IPS-18c (cell line): ENCODE measurements at regions not wholly inside any gene's neighbourhood (a gene's known extent, or its start where the extent isn't known, plus 50 kb on each side); places are given as distances from the start of the nearest gene placed in this dataset.

Experiments used
- H3K4me3 ChIP-seq: 2 replicates; pipeline ENCODE4 v1.7.0; 2013; ENCODE audit warnings: low read depth, mild to moderate bottlenecking, low read length, moderate library complexity; ENCODE audit not compliant: insufficient read depth
- H3K9me3 ChIP-seq: one replicate; pipeline ENCODE4 v1.6.1; 2013; ENCODE audit warnings: mild to moderate bottlenecking, low read length, moderate library complexity; ENCODE audit not compliant: control insufficient read depth, insufficient read depth

DNA sequence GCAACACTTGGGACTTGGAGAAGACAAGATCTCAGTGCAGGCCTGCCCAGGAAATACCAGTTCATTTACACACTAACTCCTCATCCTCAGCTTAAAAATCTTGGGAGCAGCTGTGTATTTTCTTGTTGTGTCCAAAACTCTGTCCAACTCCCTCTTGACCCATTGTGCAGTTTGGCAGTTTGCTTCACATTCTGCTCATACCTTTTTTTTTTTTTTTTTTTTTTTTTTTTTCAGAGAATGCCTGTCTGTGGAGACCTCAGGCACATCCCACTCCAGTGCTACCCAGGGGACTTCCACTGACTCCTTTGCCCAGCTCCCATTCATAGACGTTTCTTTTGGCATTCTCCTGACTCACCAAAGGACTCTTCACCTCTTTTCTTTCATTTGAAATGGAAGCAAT lies 265.8 kb upstream of the TCF21 start:
- H3K4me3 ChIP-seq, result no peak overlapping the region
- H3K9me3 ChIP-seq, result no peaks in the 10 kb centered on the region

DNA sequence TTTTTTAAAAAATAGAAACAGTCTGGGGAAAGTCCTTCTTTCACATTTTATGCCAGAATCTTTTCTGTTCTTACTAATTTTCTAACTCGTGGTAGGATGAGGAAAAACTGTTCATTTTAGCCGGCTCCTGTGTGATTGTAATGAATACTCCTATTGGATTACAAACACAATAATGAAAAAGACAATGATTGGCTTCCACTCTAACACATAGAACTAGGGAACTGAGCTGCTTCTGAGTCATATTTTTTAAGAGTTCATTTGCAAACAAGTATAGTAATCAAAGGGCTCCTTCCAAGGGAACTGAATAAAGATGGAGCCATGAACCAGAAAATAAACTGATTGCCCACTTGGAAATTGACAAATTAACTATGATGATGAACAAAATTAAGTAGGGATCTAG lies 265.3 kb upstream of the TCF21 start:
- H3K9me3 ChIP-seq, result no peaks in the 10 kb centered on the region
- H3K4me3 ChIP-seq, result no peak overlapping the region

DNA sequence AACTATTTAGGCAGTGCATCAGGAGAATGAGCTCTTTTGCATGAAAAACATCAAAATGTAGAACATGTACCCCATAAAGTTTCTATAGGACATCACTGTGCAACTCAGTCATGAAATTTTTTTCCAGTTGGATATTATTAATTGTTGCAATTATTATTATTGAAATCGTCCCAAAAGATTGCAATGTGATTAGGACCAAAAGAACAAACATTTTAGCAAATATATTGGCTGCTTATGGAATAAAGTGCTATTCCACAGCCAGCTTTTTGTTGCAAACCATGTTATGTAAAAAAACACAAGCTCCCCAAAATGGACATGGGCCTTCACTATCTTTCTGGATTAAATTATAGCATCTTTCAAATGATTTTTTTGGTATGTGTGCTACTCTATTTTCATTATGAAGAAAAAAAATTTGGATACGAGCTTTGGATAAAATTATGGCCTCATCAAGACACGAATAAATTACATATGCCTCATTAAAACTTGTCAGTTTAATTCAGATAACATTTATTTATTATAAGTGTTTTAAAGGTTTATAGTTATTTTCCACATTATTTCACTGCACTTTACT lies 262.7 kb upstream of the TCF21 start:
- Histone ChIP-seq H3K9me3 (no peaks in the 10 kb centered on the region), H3K4me3 (no peak overlapping the region)

DNA sequence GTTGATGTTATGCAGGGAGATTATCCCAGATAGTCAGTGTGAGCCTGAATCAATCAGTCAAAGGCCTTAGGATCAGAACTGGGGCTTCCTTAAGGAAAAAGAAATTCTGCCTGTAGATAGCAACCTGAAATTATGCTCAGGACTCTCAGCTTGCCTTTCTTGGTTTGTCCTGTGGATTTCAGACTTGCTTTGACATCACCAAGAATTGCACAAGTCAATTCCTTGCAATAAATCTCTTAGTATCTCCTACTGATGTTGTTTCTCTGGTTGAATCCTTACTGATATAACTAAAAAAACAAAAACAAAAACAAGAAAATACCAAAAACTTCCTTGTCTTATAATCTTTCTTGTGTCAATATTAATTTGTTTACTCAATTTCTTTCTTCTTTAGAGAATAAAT lies 258.9 kb upstream of the TCF21 start:
- Histone ChIP-seq H3K9me3 (no peaks in the 10 kb centered on the region), H3K4me3 (no peak overlapping the region)

DNA sequence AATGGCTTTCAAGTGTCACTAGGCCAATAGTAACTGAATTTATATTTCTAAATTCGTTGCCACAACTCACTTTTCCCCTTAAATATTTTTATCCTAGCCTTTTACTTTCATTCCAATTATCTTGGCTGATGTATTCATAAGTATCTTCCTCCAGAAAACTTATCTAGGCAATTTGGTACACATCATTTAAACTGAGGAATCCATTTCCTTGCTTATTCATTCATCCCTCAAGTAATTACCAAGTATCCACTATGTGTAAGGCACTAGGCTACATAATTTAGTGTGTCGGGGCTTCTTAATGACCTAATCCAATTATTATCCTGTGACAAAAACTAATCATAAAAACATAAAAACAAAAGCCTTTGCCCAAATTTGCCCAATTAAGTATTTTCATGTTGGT lies 258.3 kb upstream of the TCF21 start:
- Histone ChIP-seq H3K9me3 (no peaks in the 10 kb centered on the region), H3K4me3 (no peak overlapping the region)

DNA sequence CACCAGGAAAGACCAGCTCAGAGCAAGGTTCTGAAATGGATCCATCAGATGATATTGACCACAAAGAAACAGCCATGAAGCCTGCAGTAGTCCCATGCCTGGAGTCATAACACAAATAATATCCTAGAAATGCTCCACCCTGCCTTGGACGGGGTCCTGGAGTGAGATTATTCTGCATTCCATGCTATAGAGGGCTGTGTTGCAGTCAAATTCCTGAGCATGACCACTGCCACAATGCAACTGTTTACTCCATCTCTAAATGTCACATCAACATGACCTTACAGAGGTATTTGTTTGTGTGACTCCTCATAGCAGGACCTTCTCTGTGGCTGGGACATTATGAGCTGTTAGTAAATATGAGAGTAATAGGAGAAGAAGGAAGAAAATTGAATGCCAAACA lies 257.5 kb upstream of the TCF21 start:
- no peak overlapping the region for H3K4me3 ChIP-seq
- H3K9me3 ChIP-seq, result no peaks in the 10 kb centered on the region

DNA sequence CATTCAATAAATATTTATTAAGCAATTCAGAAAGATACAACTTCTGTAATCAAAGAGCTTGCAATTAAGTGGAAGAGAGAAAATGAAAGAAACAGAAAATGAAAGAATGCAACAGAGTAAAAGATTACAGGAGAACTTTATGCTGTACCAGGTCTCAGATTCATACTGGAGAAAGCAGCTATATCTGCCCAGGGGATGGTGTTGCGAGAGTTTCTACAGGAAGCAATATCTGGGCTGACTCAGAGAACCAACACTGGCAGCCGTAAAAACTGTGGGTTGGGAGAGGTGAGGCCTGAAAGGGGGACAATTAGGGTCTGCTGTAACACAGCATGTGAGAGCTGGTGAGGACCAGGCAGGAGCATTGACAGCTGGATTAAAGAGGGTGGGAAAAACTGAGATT lies 256.7 kb upstream of the TCF21 start:
- no peak overlapping the region for H3K4me3 ChIP-seq
- H3K9me3 ChIP-seq, result no peaks in the 10 kb centered on the region

DNA sequence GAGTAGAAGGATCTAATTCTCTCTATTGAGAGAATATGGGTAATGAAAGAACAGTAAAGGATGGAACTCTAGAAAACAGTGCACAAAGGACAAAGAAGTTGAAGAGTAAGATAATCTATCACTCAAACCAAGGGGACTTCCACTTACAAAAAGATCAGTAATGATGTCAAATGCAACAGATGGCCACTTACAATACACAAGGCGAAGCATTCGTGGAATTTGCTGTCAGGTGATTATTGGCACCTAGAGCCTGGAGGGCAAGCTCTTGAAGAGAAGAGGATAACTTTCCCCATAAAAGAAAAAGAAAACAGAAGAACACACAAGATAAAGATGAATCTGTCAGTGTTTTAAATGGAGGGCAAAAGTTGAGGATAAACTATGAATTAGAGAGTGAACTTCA lies 256.0 kb upstream of the TCF21 start:
- Histone ChIP-seq H3K4me3 (no peak overlapping the region), H3K9me3 (no peaks in the 10 kb centered on the region)

DNA sequence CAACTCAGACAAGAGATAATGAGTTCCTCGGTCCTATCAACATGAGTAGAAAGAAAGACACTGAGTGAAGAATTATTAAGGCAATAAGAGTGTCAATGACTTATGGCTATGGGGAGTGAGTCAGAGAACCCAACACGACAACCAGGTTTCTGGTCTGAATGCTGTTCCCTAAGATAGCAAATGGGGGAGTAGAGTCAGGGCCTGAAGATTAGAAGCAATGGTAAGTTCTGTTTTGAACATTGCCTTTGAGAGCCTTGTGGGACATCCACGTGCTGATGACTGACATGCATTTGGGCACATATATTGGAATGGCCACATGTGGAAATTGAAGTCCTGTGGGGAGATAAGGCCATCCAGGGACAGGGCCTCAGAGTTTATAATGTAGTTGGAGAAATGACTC lies 254.4 kb upstream of the TCF21 start:
- Histone ChIP-seq H3K4me3 (no peak overlapping the region), H3K9me3 (no peaks in the 10 kb centered on the region)

DNA sequence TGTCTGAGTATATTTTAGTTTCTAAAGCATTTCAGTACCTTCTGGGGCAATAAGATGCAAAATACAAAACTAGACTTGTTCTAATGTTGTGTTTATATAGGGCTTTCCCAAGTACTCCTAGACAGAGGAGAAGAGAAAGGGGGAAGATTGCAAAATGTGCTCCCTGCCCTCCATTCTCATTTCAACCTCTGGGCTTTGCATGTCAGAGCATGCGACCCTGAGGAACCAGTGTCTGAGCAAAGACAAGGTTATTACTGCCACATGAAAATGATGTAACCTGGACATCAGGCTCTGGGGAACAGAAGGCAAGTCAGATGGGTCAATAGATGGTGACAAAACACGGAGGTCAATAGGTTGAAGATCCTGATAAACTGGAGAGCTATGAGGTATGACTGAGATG lies 253.5 kb upstream of the TCF21 start:
- no peak overlapping the region for H3K4me3 ChIP-seq
- H3K9me3 ChIP-seq, result no peaks in the 10 kb centered on the region

DNA sequence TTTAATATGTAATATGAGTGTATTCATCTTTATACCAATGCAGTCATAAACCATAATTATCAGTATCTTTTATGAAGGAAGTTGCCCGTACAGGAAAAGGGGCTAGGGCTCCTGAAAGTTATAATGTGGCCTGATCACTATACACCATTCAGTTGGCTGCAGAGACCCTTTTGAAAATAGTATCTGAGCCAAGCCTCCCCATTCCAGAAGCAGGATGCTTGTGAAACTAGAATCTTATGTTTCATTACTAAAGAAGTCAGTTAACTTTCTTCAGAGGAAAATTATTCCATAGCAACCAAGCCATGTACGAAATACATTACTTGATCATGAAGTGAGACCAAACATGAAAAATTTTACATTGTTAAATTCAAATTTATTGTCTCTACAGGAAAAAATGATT lies 251.5 kb upstream of the TCF21 start:
- H3K4me3 ChIP-seq, result no peak overlapping the region

DNA sequence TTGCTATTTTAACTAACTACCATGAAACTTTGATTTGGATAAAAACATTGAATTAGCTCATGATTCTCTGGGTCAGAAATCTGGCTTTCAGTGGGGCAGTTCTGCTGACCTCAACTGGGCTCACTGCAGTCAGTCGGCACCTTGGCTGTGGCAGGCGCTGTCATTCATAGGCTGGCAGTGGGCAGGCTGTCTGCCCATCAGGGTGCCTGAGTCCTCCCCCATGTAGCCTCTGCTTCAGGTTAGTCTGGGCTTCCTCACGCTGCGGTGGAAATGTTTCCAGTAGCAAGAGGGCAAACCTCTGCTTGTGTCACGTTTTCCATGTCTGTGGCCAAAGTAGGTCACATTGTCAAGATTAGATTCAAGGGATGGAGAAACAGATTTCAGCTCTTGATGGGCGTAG lies 251.0 kb upstream of the TCF21 start:
- H3K4me3 ChIP-seq, result no peak overlapping the region
- H3K9me3 ChIP-seq, result no peaks in the 10 kb centered on the region

More for the DNA sequence above, 251.5 kb upstream of the TCF21 start:
- H3K9me3 ChIP-seq, result no peaks in the 10 kb centered on the region

DNA sequence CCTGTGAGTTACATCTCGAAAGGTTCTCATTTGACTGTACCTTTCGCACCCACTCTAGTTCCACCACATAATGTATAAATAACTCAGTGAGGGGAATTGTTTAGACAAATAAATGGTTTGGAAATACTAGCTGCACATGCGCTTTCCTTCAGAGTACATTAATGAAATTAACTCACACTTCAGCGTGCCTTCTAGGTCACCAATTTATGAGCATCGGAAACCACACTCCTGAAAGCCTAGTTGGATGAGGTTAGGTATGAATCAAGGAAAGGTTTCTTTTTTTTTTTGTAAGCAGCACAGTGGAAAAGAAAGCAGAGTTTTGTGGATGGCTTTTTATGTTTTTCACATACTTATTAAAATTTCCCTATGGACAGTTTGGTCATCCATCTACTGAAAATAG lies 247.8 kb upstream of the TCF21 start:
- no peak overlapping the region for H3K4me3 ChIP-seq
- no peaks in the 10 kb centered on the region for H3K9me3 ChIP-seq

DNA sequence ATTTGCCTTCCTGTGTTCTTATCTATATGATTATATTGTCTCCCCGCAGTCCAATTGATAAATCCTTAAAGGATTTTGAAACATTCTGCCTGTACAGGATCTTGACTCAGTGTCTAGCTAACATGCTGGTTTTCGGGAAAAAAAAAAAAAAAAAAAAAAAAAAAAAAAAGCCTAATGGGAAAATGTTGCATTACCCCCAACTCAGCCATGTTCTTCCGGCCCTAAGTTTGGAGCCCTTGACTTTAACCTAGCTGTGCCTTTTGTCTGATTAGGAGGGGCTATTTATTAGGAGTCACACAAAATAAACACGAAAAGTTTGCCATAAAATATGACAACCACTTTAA lies 244.4 kb upstream of the TCF21 start:
- no peaks in the 10 kb centered on the region for H3K9me3 ChIP-seq
- no peak overlapping the region for H3K4me3 ChIP-seq

DNA sequence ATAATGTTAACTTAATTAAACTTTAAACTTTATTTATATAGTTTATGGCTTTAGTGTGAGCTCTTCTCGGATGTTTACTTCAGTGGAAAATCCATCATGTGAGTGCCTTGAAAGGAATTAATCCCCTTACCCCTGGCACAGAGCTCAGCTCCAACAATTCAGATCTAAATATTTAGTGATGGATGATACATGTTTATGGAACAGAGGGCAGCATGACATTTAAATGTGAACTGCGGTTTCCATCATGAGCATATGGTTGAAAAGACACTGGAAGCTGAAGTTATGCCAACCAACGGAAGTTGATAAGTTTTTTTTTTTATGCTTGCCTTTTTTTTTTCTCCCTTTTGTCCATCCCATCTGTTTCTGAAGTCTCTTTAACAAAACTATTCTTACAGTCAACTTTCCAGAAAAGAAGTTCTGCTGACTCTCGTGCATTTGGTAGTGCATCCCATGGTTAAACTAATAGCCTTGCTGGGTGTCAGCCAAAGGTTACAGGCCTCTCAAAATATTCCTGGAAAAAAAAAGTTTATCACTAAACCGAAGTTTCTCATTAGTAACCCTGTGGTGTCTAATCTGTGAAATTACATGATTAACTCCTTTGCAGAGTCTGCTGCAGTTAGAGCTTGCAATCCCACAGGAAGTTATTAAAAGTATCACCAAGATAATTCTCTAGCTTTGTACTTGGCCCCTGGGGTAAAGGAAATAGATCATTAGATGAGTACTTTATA lies 243.9 kb upstream of the TCF21 start:
- H3K9me3 ChIP-seq, result no peaks in the 10 kb centered on the region
- no peak overlapping the region for H3K4me3 ChIP-seq

DNA sequence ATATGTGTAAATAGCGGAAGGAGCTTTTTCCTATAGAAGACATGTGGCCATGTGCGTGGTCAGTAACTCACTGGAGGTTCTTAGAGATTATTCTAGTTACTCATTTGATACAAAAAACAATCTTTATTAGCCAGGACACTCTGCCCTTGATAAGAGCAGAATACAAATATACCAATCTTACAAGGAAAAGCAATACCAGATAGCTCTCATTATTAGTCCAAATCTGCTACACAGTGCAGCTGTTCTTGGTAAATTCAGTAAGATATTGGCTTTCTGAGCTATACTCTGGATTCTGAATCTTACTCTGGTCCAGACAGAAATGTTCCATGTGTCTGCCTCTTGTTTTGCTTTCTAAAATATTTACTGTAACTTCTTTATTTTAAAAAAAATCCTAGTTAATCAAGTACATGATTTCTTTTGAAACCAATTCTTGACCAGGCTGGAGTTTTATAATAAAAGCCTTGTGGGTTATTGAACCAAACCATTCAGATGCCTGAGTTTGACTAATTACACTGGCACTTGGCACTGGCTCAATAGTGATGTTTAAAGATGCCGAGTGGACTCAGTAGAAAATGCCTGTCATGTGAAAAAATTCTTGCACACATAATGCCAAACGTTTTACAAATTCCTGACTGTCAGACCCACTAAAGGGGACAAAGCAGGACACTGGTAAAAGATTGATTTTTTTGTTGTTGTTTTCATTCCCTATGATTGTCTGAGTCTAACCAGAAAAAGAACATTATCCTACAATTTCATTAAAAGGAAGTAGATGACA lies 242.8 kb upstream of the TCF21 start:
- no peaks in the 10 kb centered on the region for H3K9me3 ChIP-seq
- no peak overlapping the region for H3K4me3 ChIP-seq

DNA sequence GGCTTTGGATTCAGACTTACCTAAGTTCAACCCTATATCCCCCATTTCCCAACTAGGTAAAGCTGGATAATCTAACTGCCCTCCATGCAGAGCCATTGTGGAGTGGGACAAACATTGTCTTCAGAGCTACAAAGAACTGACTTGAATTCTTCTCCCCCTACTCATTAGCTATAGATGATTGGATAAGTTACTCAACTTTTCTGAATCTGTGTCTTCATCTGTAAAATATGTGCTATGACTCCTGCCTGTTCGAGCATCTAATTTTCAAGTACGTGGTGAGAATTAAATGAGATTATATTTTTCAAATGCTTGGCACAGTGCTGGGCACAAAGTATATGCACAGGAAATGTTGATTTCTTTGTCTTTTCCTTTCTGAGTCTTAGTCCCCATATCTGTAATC lies 240.3 kb upstream of the TCF21 start:
- no peaks in the 10 kb centered on the region for H3K9me3 ChIP-seq
- no peak overlapping the region for H3K4me3 ChIP-seq

DNA sequence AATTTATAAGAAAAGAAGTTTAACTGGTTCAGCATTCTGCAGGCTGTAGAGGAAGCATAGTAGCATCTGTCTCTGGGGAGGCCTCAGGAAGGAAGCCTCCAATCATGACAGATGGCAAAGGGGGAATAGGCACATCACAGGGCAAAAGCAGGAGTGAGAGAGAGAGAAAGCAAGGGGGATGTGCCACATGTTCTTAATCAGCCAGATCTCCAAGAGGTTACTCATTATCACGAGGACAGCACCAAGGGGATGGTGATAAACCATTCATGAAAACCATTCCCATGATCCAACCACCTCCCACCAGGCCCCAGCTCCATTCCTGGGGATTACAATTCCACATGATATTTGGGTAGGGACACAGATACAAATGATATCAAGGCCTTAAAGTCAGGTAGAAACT lies 217.5 kb upstream of the TCF21 start:
- no peak overlapping the region for H3K4me3 ChIP-seq
- no peaks in the 10 kb centered on the region for H3K9me3 ChIP-seq
